ENCODE measurements at regions not wholly inside any gene's neighbourhood (a gene's known extent, or its start where the extent isn't known, plus 50 kb on each side); places are given as distances from the start of the nearest gene placed in this dataset.

DNA sequence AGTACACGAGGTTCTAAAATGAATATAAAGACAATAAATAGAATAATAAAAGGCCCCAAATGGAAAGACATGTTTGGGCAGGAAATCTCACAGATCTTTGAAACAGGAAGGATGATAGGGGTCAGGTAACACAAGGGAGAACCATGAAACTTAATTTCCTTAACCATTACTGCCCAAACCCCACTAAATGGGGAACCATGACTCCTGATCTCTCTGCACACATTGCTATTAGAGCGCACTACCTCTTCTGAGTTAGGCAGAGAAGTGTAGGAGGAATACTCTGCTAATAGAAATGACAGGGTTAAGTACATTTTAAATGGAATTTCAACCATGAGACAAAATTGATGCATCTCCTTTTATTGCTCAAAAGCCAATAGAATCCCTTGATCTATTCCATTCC lies 213.7 kb upstream of the SETBP1 start:
- no peaks in the 10 kb centered on the region for H3K36me3 Mint-ChIP-seq (ENCODE audit: insufficient read depth)
- no peaks in the 10 kb centered on the region for H3K4me1 Mint-ChIP-seq (ENCODE audit: low read depth)
- H3K27me3 Mint-ChIP-seq (ENCODE audit: low read depth) = no peaks in the 10 kb centered on the region
- no peak overlapping the region for H3K4me3 Mint-ChIP-seq
- no peak for DNase-seq
- no peak for ATAC-seq
- H3K9me3 Mint-ChIP-seq = peaks cover 7% of the 10 kb centered on the region

DNA sequence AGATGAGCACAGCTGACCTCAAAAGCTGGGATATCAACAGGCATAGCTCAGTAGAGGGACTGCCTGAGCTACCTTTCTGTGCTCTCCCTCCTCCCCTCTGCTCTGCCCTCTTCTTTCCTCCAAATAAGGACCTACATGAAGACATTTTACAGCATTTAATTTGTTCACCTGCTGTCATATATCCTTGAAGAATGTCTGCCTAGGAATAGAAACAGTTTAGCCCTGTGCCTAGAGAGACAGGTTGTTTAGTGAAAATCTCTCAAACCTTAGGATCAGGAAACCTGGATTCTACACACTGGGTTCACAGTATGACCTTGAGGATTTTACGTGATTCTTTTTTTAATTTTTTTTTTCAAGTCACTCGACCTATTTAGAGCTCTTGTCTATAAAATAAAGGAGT lies 213.0 kb upstream of the SETBP1 start:
- ATAC-seq = no peak
- H3K36me3 Mint-ChIP-seq (ENCODE audit: insufficient read depth) = no peaks in the 10 kb centered on the region
- H3K4me1 Mint-ChIP-seq (ENCODE audit: low read depth) = no peaks in the 10 kb centered on the region
- no peak overlapping the region for H3K4me3 Mint-ChIP-seq
- no peak for DNase-seq
- peaks cover 7% of the 10 kb centered on the region for H3K9me3 Mint-ChIP-seq
- H3K27me3 Mint-ChIP-seq (ENCODE audit: low read depth) = no peaks in the 10 kb centered on the region

DNA sequence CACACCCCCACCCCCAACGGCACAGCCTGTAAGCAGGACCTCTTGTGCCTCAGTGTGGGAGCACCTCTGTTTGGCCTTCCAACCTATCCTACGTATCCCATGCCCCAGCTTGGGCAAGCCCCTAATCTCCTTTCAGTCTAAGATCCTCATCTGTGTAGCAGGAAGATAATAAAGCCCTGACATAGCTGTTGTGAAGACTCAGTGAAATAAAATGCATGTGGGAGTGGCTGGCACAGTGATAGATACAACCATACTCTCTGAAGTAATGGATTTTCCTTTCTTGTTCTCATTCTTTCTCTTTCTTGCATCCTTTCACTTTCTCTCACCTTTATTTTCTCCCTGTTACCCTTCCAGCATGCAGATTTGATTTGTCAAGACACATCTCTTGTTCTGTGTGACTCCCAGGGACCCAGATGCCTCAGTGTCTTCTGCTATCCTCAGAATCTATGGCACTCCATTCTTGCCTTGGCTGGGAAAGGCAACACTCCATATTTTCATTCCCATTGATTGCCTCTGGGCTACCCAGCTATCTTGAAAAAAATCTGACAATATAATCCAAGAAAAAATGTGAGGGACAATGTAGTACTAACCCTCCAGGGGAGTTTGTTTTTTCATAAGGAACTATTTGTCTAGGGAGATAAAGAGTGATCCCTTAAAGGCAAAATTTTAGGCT lies 207.2 kb upstream of the SETBP1 start:
- Mint-ChIP-seq H3K4me3 (no peak overlapping the region), H3K36me3 (ENCODE audit: insufficient read depth) (no peaks in the 10 kb centered on the region)
- ATAC-seq = no peak

DNA sequence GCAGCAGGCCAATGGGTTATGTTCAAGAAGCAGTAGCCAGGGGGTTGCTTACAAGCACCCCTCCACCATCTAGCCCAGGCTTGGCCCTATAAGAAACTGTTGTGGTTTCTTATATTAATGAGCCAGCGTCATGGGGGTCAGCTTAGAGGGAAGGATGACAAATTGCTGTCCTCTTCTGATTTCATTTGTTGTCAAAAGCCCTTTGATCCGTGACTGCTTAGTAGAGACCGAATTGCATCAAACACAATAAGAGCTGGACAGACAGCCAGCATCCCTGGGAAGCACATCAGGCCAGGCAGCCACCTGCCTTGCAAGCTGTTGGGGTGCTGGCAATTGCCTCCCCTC lies 206.6 kb upstream of the SETBP1 start:
- peaks cover 6% of the 10 kb centered on the region for H3K9me3 Mint-ChIP-seq
- DNase-seq = no peak
- H3K36me3 Mint-ChIP-seq (ENCODE audit: insufficient read depth) = no peaks in the 10 kb centered on the region
- H3K4me3 Mint-ChIP-seq = no peak overlapping the region
- ATAC-seq = no peak
- H3K4me1 Mint-ChIP-seq (ENCODE audit: low read depth) = no peaks in the 10 kb centered on the region
- no peaks in the 10 kb centered on the region for H3K27me3 Mint-ChIP-seq (ENCODE audit: low read depth)

More for the DNA sequence above, 207.2 kb upstream of the SETBP1 start:
- Mint-ChIP-seq H3K4me1 (ENCODE audit: low read depth) (no peaks in the 10 kb centered on the region), H3K9me3 (peaks cover 3% of the 10 kb centered on the region), H3K27me3 (ENCODE audit: low read depth) (no peaks in the 10 kb centered on the region)
- DNase-seq = no peak

DNA sequence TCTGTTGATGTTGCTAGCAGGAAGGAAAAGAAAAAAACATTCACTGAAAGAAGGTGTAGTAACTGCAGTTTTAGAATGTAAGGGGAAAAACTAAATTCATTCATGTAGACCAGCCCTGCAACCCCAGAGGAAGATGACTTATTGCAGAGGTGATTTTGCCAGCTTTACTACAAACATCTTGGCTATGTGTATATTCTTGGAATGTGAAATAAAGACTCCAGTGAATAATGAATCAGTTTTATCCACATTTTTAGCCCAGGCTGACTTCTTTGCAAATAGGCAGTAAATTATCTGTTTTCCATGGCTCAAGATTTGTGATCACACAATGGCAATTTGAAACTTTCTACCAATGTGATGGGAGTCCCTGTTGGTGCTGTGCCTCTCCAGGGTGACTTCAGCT lies 206.1 kb upstream of the SETBP1 start:
- Mint-ChIP-seq H3K4me3 (no peak overlapping the region), H3K27me3 (ENCODE audit: low read depth) (no peaks in the 10 kb centered on the region), H3K36me3 (ENCODE audit: insufficient read depth) (no peaks in the 10 kb centered on the region), H3K4me1 (ENCODE audit: low read depth) (no peaks in the 10 kb centered on the region), H3K9me3 (peaks cover 7% of the 10 kb centered on the region)
- ATAC-seq (no peak), DNase-seq (no peak)

DNA sequence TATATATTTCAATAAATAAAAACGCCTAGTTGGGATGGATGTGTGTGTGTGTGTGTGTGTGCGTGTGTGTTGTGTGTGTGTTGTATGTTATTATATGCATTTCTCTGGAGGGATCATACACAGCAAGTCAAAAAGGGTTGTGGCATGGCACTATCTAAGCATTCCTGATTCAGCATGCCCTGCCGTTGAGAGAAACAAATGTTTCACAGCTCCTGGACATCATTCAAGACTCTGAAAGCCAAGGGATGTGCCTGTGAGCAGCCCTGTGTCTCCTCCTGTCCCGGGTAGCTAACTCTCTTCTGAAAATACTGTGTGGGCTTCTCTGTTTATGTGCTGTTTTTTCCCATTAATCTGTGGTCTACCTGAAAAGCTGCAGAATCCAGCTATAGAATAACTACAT lies 197.9 kb upstream of the SETBP1 start:
- H3K27me3 Mint-ChIP-seq (ENCODE audit: low read depth) = no peaks in the 10 kb centered on the region
- H3K4me3 Mint-ChIP-seq = no peak overlapping the region
- no peaks in the 10 kb centered on the region for H3K4me1 Mint-ChIP-seq (ENCODE audit: low read depth)
- no peak for ATAC-seq
- H3K9me3 Mint-ChIP-seq = peaks cover 17% of the 10 kb centered on the region
- DNase-seq = no peak
- H3K36me3 Mint-ChIP-seq (ENCODE audit: insufficient read depth) = no peaks in the 10 kb centered on the region

DNA sequence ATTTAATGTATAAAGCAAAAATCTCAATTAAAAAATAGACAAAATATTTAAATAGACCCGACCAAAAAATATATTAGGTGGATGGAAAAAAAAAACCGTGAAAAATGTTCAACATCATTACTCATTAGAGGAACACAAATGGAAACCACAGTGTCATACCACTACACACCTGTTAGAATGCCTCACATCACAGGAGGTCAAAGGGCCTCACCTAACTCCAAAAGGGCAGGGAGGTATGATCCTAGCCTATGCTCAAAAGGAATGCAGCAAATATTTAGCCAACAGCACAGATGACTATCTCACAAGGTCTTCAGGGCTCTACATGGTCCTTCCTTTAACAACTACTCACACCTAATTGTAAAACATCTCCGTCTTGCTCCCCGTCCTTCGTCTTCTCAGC lies 185.5 kb upstream of the SETBP1 start:
- no peaks in the 10 kb centered on the region for H3K9me3 Mint-ChIP-seq
- ATAC-seq = no peak
- no peaks in the 10 kb centered on the region for H3K4me1 Mint-ChIP-seq (ENCODE audit: low read depth)
- no peaks in the 10 kb centered on the region for H3K27me3 Mint-ChIP-seq (ENCODE audit: low read depth)
- no peaks in the 10 kb centered on the region for H3K36me3 Mint-ChIP-seq (ENCODE audit: insufficient read depth)
- no peak for DNase-seq
- no peak overlapping the region for H3K4me3 Mint-ChIP-seq

DNA sequence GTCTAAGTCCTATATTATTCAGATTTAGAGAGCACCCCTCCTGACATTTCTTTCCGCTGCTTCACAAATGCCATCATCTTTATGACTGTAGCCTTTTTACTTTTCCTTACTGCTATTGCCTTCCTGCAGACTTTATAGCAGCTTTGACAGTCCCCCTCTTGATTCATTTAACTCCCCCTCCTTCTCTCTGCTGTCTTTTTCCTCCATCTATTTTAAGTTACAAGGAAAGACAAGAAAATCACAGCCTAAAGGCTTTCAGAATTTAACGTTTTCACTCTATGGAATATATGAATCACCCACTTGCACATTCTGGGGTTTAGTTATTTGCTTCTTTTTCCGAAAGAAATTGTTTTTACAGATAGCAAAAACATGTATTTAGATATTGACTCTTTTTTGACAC lies 183.4 kb upstream of the SETBP1 start:
- Mint-ChIP-seq H3K27me3 (ENCODE audit: low read depth) (no peaks in the 10 kb centered on the region), H3K36me3 (ENCODE audit: insufficient read depth) (no peaks in the 10 kb centered on the region), H3K9me3 (no peaks in the 10 kb centered on the region), H3K4me3 (no peak overlapping the region), H3K4me1 (ENCODE audit: low read depth) (peaks cover 5% of the 10 kb centered on the region)
- no peak for DNase-seq
- ATAC-seq = no peak

DNA sequence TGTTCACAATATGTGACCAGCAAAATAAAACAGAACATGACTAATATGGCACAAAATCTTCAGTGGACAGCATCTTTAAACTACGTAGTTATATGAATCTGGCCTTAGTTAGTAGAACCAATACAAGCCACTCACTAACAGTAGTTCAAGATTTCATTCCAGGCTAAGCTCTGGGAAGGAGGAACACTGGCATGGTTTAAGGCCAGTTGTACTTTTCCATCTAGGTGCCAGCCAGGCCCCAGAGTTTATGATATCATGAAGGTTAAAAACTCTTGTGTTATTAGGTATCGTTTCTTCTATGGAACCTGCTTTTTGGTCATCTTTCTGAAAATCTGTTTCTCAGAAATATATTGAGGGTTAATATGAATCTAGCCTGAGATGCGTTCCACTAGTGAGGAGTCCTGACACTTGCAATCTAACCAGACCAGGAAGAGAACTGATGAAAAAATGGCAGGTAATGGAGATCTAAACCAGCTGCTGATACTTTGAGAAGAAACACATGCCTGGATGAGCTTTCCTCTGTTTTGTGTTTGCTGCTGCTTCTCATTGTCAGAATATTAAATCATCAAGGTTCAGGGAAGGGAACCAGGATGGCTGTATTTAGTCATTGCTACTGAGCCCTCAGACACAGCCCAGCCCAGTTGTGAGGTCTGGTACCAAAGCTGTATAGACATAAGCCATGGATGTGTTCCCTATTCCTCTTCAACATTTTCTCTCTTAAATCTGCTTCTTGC lies 182.8 kb upstream of the SETBP1 start:
- peaks cover 8% of the 10 kb centered on the region for H3K4me1 Mint-ChIP-seq (ENCODE audit: low read depth)
- no peaks in the 10 kb centered on the region for H3K27me3 Mint-ChIP-seq (ENCODE audit: low read depth)
- DNase-seq (no peak), ATAC-seq (no peak)
- no peak overlapping the region for H3K4me3 Mint-ChIP-seq
- no peaks in the 10 kb centered on the region for H3K9me3 Mint-ChIP-seq
- no peaks in the 10 kb centered on the region for H3K36me3 Mint-ChIP-seq (ENCODE audit: insufficient read depth)

DNA sequence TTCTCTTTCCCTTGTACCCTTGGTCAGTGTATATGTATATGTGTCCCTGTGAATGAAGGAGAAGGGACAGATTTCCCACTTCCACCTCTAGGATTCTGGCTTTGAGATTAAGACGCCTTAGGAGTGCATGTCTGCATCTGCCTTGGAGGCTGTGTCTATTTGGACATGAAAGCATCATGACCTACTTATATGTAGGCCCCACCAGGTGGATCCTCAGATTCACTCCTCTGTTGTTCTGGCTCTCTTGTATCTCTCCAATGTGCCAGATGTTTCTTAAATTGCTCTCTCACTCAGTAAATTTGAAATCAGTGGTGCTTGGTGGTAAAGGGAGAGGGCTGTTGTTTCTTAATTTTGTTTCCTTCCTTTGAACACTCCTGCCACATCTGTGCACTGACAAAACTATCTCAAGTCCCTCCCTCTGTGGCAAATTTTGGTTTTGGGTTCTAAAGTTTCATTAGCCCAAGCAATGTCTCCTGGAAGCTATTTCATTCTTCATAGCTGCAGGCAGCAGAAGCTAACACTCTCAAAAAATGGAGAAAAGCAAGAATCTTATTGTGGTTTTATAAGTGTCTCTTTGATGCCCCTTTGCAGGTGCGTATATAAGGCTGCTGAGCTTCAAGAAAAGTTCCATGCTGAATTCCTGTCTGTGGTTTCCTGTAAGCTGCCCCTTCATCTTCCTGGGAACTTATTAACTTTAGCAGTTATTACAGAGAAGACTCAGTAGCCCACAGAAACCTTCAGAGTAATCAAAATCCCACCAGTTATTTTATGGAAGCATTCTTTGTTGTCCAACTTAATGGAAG lies 179.7 kb upstream of the SETBP1 start:
- no peak overlapping the region for H3K4me3 Mint-ChIP-seq
- H3K9me3 Mint-ChIP-seq = no peaks in the 10 kb centered on the region
- H3K4me1 Mint-ChIP-seq (ENCODE audit: low read depth) = peaks cover 8% of the 10 kb centered on the region
- DNase-seq (no peak), ATAC-seq (no peak)
- H3K36me3 Mint-ChIP-seq (ENCODE audit: insufficient read depth) = no peaks in the 10 kb centered on the region
- no peaks in the 10 kb centered on the region for H3K27me3 Mint-ChIP-seq (ENCODE audit: low read depth)

DNA sequence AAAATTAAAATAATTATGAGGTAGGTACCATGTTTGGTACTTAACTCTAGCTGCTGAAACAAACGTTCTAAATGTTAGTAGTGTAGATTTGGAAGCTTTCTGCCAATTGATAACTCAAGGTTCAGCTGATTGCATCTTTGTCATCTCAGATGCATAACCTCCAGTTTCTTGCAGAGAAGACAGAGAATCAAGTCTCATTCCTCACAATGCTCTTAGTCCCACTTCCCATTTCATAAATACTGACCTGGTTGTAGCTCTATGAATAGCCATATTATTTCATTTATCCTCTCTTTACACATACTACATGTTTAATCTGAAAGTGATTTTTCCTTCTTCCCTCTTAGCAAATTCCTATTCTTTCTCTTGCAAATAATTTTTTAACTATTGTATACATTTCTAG lies 178.5 kb upstream of the SETBP1 start:
- no peak overlapping the region for H3K4me3 Mint-ChIP-seq
- ATAC-seq = no peak
- no peak for DNase-seq
- H3K27me3 Mint-ChIP-seq (ENCODE audit: low read depth) = no peaks in the 10 kb centered on the region
- H3K4me1 Mint-ChIP-seq (ENCODE audit: low read depth) = peaks cover 8% of the 10 kb centered on the region
- H3K36me3 Mint-ChIP-seq (ENCODE audit: insufficient read depth) = no peaks in the 10 kb centered on the region
- H3K9me3 Mint-ChIP-seq = no peaks in the 10 kb centered on the region

DNA sequence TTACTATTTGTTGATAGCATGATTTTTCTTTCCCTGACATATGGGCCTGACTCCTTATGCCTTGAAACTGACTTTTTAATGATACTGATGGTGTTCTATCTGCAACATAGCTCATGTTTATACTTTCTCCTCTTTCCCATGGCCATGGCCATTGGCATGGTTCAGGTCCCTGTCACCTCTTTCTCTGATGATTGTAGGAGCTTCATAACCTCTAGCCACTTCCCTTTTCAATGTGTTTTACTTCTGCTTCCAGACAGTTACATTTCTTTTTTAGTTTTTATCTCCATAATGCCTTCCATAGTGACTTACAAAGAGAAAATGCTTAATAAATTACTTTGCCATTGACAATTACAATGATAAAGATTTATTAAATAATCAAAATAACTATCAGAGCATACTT lies 177.9 kb upstream of the SETBP1 start:
- H3K4me1 Mint-ChIP-seq (ENCODE audit: low read depth) = peaks cover 8% of the 10 kb centered on the region
- ATAC-seq = no peak

DNA sequence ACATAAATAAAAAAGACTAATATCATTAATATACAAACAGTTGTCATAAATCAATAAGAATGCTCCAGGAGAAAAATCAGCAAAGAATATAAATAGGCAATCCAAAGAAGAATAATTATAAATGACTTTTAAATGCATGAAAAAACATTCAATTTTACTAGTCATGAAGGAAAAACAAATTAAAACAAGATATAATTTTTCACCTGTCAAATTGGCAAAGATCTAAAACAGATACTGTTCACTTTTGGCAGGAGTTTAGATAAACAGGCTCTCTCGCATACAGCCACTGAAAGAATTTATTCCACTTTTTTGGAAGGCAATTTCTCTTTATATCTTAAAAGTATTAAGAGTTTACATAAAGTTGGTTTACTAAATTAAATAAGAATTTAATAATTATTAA lies 176.8 kb upstream of the SETBP1 start:
- ATAC-seq = no peak
- peaks cover 8% of the 10 kb centered on the region for H3K4me1 Mint-ChIP-seq (ENCODE audit: low read depth)
- H3K27me3 Mint-ChIP-seq (ENCODE audit: low read depth) = no peaks in the 10 kb centered on the region

More for the DNA sequence above, 177.9 kb upstream of the SETBP1 start:
- Mint-ChIP-seq H3K36me3 (ENCODE audit: insufficient read depth) (no peaks in the 10 kb centered on the region), H3K4me3 (no peak overlapping the region), H3K9me3 (no peaks in the 10 kb centered on the region), H3K27me3 (ENCODE audit: low read depth) (no peaks in the 10 kb centered on the region)
- no peak for DNase-seq

DNA sequence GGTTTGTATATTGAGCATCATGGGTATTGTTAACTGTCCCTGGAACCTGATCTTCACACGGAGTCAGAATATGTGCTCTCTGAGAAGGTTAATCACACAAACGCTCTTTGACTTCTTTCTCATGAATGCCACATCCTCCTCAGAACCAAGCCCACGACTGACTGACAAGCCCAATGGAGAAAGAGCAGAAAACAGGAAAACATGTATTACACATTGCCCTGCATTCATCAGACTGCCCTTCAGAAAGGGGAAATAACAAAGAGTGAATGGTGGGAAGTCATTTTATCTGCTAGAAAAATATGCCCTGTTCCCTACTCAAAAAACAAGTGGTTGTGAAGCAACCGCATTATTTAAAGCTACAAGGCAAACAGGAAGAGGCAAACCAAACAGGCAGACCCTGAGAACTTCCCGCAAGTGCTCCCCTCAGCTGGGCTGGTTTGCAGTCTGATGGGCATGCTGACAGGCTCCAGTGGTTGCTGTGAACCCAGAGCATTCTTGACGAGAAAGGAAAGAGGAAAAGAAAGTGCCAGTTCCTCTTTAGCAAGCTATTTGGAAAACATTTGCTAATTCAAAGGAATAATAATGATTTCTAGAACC lies 172.9 kb upstream of the SETBP1 start:
- DNase-seq (no peak), ATAC-seq (peak; percentile 57 to 76)
- Mint-ChIP-seq H3K4me1 (ENCODE audit: low read depth) (peaks cover under 1% of the 10 kb centered on the region), H3K27me3 (ENCODE audit: low read depth) (no peaks in the 10 kb centered on the region), H3K36me3 (ENCODE audit: insufficient read depth) (no peaks in the 10 kb centered on the region), H3K9me3 (no peaks in the 10 kb centered on the region), H3K4me3 (no peak overlapping the region)

More for the DNA sequence above, 176.8 kb upstream of the SETBP1 start:
- DNase-seq = no peak
- H3K36me3 Mint-ChIP-seq (ENCODE audit: insufficient read depth) = no peaks in the 10 kb centered on the region
- no peaks in the 10 kb centered on the region for H3K9me3 Mint-ChIP-seq
- H3K4me3 Mint-ChIP-seq = no peak overlapping the region

All from activated T-cell treated with anti-CD3 and anti-CD28 coated beads, Interleukin-2, amount 50 U/mL, for 4 hours (primary cell).